RPMI8226 (cell line): ENCODE measurements at regions not wholly inside any gene's neighbourhood (a gene's known extent, or its start where the extent isn't known, plus 50 kb on each side); places are given as distances from the start of the nearest gene placed in this dataset.
"Not testable (repeated sequence)": the region's sequence is repeated elsewhere in the genome, so short reads cannot be mapped to it uniquely, and the experiment has no call there.

Experiments
- DNase-seq: peaks from one replicate; pipeline ENCODE4 v3.0.0-alpha.2; 2015

- no peak for DNase-seq
These were observed 68.0 kb downstream of the UNCX start for GRCh38 chr7:1300636-1301035.

GRCh38 chr7:1301054-1301881, 68.6 kb downstream of the UNCX start:
- DNase-seq = no peak

GRCh38 chr7:1301882-1302251, 69.2 kb downstream of the UNCX start:
- no peak for DNase-seq

- DNase-seq = no peak
These were observed 70.3 kb downstream of the UNCX start for GRCh38 chr7:1302936-1303335.

GRCh38 chr7:1304011-1304410, 71.3 kb downstream of the UNCX start:
- DNase-seq = not testable (repeated sequence)

GRCh38 chr7:1305873-1306272, 73.2 kb downstream of the UNCX start:
- no peak for DNase-seq

GRCh38 chr7:1307828-1308227, 75.2 kb downstream of the UNCX start:
- DNase-seq = no peak

GRCh38 chr7:1309290-1309689, 76.6 kb downstream of the UNCX start:
- DNase-seq = no peak

GRCh38 chr7:1309996-1310395, 77.3 kb downstream of the UNCX start:
- no peak for DNase-seq

- DNase-seq = no peak
These were observed 78.3 kb downstream of the UNCX start for GRCh38 chr7:1310936-1311335.

GRCh38 chr7:1311406-1312135, 78.9 kb downstream of the UNCX start:
- no peak for DNase-seq

GRCh38 chr7:1312136-1313070, 79.7 kb downstream of the UNCX start:
- no peak for DNase-seq

GRCh38 chr7:1313613-1314012, 80.9 kb downstream of the UNCX start:
- peak; percentile 72 for DNase-seq

GRCh38 chr7:1314021-1314907, 81.6 kb downstream of the UNCX start:
- DNase-seq = no peak

GRCh38 chr7:1314908-1315450, 82.3 kb downstream of the UNCX start:
- no peak for DNase-seq

GRCh38 chr7:1316086-1316485, 83.4 kb downstream of the UNCX start:
- DNase-seq = no peak

- no peak for DNase-seq
These were observed 85.0 kb downstream of the UNCX start for GRCh38 chr7:1317646-1318045.

GRCh38 chr7:1318051-1318450, 85.4 kb downstream of the UNCX start:
- no peak for DNase-seq

- no peak for DNase-seq
These were observed 86.0 kb downstream of the UNCX start for GRCh38 chr7:1318661-1319060.

GRCh38 chr7:1320616-1321240, 88.1 kb downstream of the UNCX start:
- no peak for DNase-seq
